Prostate gland (tissue), 2 donors: ENCODE measurements at regions not wholly inside any gene's neighbourhood (a gene's known extent, or its start where the extent isn't known, plus 50 kb on each side); places are given as distances from the start of the nearest gene placed in this dataset.

Experiments
- DNase-seq: peaks from one replicate; pipeline ENCODE4 v3.0.0-alpha.2; 2019; ENCODE audit warnings: low spot score
- H3K27ac ChIP-seq, 2 donors: fragments of 200-600 bp; sonication (generic); 2 replicates each; pipeline ENCODE4 v1.5.1; 2017 to 2019
- H3K27me3 ChIP-seq: fragments of 200-600 bp; sonication (generic); replicated peaks from 2 replicates; pipeline ENCODE4 v1.5.1; 2019; ENCODE audit not compliant: insufficient read depth
- H3K36me3 ChIP-seq, 2 donors: fragments of 200-600 bp; sonication (generic); 1 replicate in 1 of 2; 2 replicates in 1 of 2; pipeline versions ENCODE4 v1.5.1 to v1.8.1; 2017 to 2019
- H3K4me1 ChIP-seq: fragments of 200-600 bp; sonication (generic); replicated peaks from 2 replicates; pipeline ENCODE4 v1.5.1; 2019
- H3K4me3 ChIP-seq, 2 donors: fragments of 200-600 bp; sonication (generic); 2 replicates each; pipeline ENCODE4 v1.5.1; 2017 to 2019
- H3K9me3 ChIP-seq: fragments of 200-600 bp; sonication (generic); 2 replicates; pipeline ENCODE4 v1.5.1; 2017
- POLR2A ChIP-seq: fragments of 450-650 bp; IDR thresholded peaks from one replicate; pipeline ENCODE4 v1.6.1; 2016; ENCODE audit warnings: antibody characterized with exemption, mild to moderate bottlenecking
- POLR2AphosphoS5 ChIP-seq: sonication (generic); formaldehyde crosslinking; IDR thresholded peaks from one replicate; pipeline ENCODE4 v1.6.1; 2017; ENCODE audit warnings: antibody characterized with exemption
- WGBS: methylation state at CpG from one replicate; pipeline ENCODE4 v1.1.5; 2018; 5-methylcytosine and 5-hydroxymethylcytosine counted together
- intact Hi-C: fragments of 100-400 bp; cut with DNase I; formaldehyde crosslinking; loops from one replicate; pipeline ENCODE4 v1.14.2; 2022
- TF ChIP-seq, protein P1 (sequence below), 4 experiments: fragments of 200-600 bp in 2 of 4; fragments of 450-650 bp in 2 of 4; sonication (generic) in 2 of 4; IDR thresholded peaks; 1 replicate in 3 of 4; 2 replicates in 1 of 4; pipeline ENCODE4 v1.5.1; 2016 to 2019; ENCODE audit warnings: antibody characterized with exemption in 4 of 4, mild to moderate bottlenecking in 2 of 4, moderate library complexity in 2 of 4

DNA sequence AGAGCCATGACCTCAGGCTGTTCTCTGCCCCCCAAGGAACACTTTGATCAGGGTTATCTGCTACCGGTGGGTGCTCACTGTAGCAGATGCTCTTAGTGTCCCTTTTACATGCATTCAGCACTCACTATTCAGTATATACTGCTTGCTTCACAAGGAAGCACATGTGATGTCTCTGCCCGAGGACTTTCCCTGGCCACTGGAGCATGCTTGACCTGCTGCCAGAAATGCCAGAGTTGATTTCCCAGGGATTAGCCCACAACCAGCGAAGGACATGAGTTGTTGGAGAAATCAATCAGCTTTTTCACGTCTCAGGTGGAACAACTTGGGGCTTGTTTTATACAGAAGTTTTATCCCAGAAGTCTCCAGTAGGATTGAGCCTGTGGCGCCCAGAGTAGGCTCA is 51.2 kb upstream of the RPS6KA3 start:
- WGBS, result 93% methylated on average over 5 of the region's 5 CpGs

More for the DNA sequence above, 51.2 kb upstream of the RPS6KA3 start:
- Histone ChIP-seq H3K4me1 (no peaks in the 10 kb centered on the region), H3K4me3 (no peak overlapping the region), H3K27ac (no peak overlapping the region), H3K9me3 (no peaks in the 10 kb centered on the region), H3K27me3 (no peaks in the 10 kb centered on the region), H3K36me3 (no peaks in the 10 kb centered on the region)
- intact Hi-C loops, result no loop called here
- TF ChIP-seq POLR2A (no peak), POLR2AphosphoS5 (no peak)
- TF ChIP-seq, protein P1, sequence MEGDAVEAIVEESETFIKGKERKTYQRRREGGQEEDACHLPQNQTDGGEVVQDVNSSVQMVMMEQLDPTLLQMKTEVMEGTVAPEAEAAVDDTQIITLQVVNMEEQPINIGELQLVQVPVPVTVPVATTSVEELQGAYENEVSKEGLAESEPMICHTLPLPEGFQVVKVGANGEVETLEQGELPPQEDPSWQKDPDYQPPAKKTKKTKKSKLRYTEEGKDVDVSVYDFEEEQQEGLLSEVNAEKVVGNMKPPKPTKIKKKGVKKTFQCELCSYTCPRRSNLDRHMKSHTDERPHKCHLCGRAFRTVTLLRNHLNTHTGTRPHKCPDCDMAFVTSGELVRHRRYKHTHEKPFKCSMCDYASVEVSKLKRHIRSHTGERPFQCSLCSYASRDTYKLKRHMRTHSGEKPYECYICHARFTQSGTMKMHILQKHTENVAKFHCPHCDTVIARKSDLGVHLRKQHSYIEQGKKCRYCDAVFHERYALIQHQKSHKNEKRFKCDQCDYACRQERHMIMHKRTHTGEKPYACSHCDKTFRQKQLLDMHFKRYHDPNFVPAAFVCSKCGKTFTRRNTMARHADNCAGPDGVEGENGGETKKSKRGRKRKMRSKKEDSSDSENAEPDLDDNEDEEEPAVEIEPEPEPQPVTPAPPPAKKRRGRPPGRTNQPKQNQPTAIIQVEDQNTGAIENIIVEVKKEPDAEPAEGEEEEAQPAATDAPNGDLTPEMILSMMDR (IDR thresholded peaks at IDR 0.05), result no peak
- DNase-seq, result no peak
